Upper lobe of left lung (tissue), 6 donors: ENCODE measurements at regions not wholly inside any gene's neighbourhood (a gene's known extent, or its start where the extent isn't known, plus 50 kb on each side); places are given as distances from the start of the nearest gene placed in this dataset.

Source experiments
- ATAC-seq, 2 donors: fragments of 200-7000 bp; cut with Tn5 transposase; one replicate each; pipeline ENCODE4 v1.9.1; 2022; ENCODE audit warnings: mild to moderate bottlenecking in 2 of 2, moderate library complexity in 2 of 2; ENCODE audit not compliant: low FRiP score in 2 of 2
- DNase-seq, 2 donors: peaks; one replicate each; pipeline ENCODE4 v3.0.0-alpha.2; 2019 to 2020
- H3K27ac ChIP-seq, 4 donors: fragments of 200-600 bp; sonication (generic); one replicate each; pipeline ENCODE4 v1.5.1; 2016 to 2019
- H3K27me3 ChIP-seq, 4 donors: fragments of 200-600 bp; sonication (generic); one replicate each; pipeline ENCODE4 v1.5.1; 2017 to 2019
- H3K36me3 ChIP-seq, 4 donors: fragments of 200-600 bp; sonication (generic); one replicate each; pipeline ENCODE4 v1.5.1; 2016 to 2019
- H3K4me1 ChIP-seq, 4 donors: fragments of 200-600 bp; sonication (generic); one replicate each; pipeline ENCODE4 v1.5.1; 2018 to 2019
- H3K4me3 ChIP-seq, 4 donors: fragments of 200-600 bp; sonication (generic); one replicate each; pipeline ENCODE4 v1.5.1; 2017 to 2019; ENCODE audit warnings: mild to moderate bottlenecking in 2 of 4, moderate library complexity in 1 of 4
- H3K9me3 ChIP-seq, 4 donors: fragments of 200-600 bp; sonication (generic); one replicate each; pipeline ENCODE4 v1.5.1; 2018 to 2019
- EP300 ChIP-seq, 4 donors: sonication (generic); formaldehyde crosslinking; IDR thresholded peaks; one replicate each; pipeline ENCODE4 v1.5.1; 2017; ENCODE audit warnings: antibody characterized with exemption in 4 of 4, control low read depth in 2 of 4
- POLR2A ChIP-seq, 4 donors: fragments of 450-650 bp; IDR thresholded peaks; one replicate each; pipeline ENCODE4 v1.5.1; 2016 to 2017; ENCODE audit warnings: antibody characterized with exemption in 4 of 4, mild to moderate bottlenecking in 2 of 4
- POLR2AphosphoS5 ChIP-seq, 2 donors: sonication (generic); formaldehyde crosslinking; IDR thresholded peaks; one replicate each; pipeline ENCODE4 v1.5.1; 2017; ENCODE audit warnings: antibody characterized with exemption in 2 of 2
- WGBS, 2 donors: methylation state at CpG; one replicate each; pipeline ENCODE4 v1.1.5; 2017 to 2018; 5-methylcytosine and 5-hydroxymethylcytosine counted together
- TF ChIP-seq, protein P1 (sequence below), 6 experiments: fragments of 450-650 bp in 4 of 6; fragments of 200-600 bp in 2 of 6; sonication (generic) in 2 of 6; IDR thresholded peaks; one replicate each; pipeline ENCODE4 v1.5.1; 2016 to 2019; ENCODE audit warnings: antibody characterized with exemption in 6 of 6
- donor health status: DM: no; HTN: no; CAD: no; lungs with moderate emphysema.
- donor health status: DM: no; HTN: yes; CAD: no; lungs with severe emphysema.

DNA sequence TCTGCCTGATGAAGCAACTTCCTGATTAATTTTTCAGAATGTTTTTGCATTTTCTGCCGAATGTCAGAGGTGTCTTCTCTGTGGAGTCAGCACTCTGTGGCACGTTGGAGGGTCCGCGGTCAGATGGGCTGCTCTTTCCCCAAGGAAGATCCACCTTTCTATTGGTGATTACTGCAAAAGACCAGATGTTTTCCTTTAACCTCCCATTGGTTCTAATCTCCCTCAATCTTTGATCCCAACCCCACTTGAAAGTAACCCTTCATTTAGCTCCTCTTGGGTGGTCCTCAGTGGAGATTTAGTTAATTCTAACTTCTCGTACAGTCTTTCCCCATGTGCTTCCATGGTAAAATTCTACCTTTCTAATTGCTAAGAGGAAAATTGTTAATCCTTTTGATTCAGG is 397.7 kb upstream of the DDHD1 start:
- H3K36me3 ChIP-seq = no peaks in the 10 kb centered on the region
- DNase-seq (no peak), ATAC-seq (no peak)
- H3K27me3 ChIP-seq = no peaks in the 10 kb centered on the region
- no peak overlapping the region for H3K4me3 ChIP-seq
- H3K4me1 ChIP-seq = no peaks in the 10 kb centered on the region
- H3K9me3 ChIP-seq = no peaks in the 10 kb centered on the region
- 77 to 93% methylated on average over 5 of the region's 5 CpGs for WGBS, 2 donors
- TF ChIP-seq, protein P1, sequence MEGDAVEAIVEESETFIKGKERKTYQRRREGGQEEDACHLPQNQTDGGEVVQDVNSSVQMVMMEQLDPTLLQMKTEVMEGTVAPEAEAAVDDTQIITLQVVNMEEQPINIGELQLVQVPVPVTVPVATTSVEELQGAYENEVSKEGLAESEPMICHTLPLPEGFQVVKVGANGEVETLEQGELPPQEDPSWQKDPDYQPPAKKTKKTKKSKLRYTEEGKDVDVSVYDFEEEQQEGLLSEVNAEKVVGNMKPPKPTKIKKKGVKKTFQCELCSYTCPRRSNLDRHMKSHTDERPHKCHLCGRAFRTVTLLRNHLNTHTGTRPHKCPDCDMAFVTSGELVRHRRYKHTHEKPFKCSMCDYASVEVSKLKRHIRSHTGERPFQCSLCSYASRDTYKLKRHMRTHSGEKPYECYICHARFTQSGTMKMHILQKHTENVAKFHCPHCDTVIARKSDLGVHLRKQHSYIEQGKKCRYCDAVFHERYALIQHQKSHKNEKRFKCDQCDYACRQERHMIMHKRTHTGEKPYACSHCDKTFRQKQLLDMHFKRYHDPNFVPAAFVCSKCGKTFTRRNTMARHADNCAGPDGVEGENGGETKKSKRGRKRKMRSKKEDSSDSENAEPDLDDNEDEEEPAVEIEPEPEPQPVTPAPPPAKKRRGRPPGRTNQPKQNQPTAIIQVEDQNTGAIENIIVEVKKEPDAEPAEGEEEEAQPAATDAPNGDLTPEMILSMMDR (IDR thresholded peaks at IDR 0.05) = no peak
- no peak for TF ChIP-seq POLR2A (IDR thresholded peaks at IDR 0.05)
- TF ChIP-seq POLR2AphosphoS5 (IDR thresholded peaks at IDR 0.05) = no peak
- TF ChIP-seq EP300 (IDR thresholded peaks at IDR 0.05) = no peak
- no peak overlapping the region for H3K27ac ChIP-seq

- Histone ChIP-seq H3K27ac (no peak overlapping the region), H3K4me3 (no peak overlapping the region), H3K36me3 (no peaks in the 10 kb centered on the region), H3K4me1 (no peaks in the 10 kb centered on the region), H3K9me3 (no peaks in the 10 kb centered on the region), H3K27me3 (no peaks in the 10 kb centered on the region)
- no peak for ATAC-seq
- WGBS, 2 donors = 68 to 72% methylated on average over 8 of the region's 8 CpGs
- TF ChIP-seq POLR2A (IDR thresholded peaks at IDR 0.05) (no peak), EP300 (IDR thresholded peaks at IDR 0.05) (no peak), POLR2AphosphoS5 (IDR thresholded peaks at IDR 0.05) (no peak)
- TF ChIP-seq, protein P1 (IDR thresholded peaks at IDR 0.05) = no peak
- DNase-seq = no peak
Observed at GRCh38 chr14:53549956-53550355, 396.8 kb upstream of the DDHD1 start.

- Histone ChIP-seq H3K9me3 (no peaks in the 10 kb centered on the region), H3K4me3 (no peak overlapping the region), H3K36me3 (no peaks in the 10 kb centered on the region), H3K27me3 (no peaks in the 10 kb centered on the region), H3K27ac (no peak overlapping the region), H3K4me1 (peaks cover 0 to 8% (median 3%) of the 10 kb centered on the region in 4 donors)
- no peak for TF ChIP-seq POLR2A (IDR thresholded peaks at IDR 0.05)
- TF ChIP-seq, protein P1 (IDR thresholded peaks at IDR 0.05) = no peak
- no peak for TF ChIP-seq POLR2AphosphoS5 (IDR thresholded peaks at IDR 0.05)
- TF ChIP-seq EP300 (IDR thresholded peaks at IDR 0.05) = no peak
- DNase-seq = no peak
- 90 to 93% methylated on average over 1 of the region's 1 CpG for WGBS, 2 donors
- no peak for ATAC-seq
Observed at GRCh38 chr14:53547593-53547992, 394.5 kb upstream of the DDHD1 start.

DNA sequence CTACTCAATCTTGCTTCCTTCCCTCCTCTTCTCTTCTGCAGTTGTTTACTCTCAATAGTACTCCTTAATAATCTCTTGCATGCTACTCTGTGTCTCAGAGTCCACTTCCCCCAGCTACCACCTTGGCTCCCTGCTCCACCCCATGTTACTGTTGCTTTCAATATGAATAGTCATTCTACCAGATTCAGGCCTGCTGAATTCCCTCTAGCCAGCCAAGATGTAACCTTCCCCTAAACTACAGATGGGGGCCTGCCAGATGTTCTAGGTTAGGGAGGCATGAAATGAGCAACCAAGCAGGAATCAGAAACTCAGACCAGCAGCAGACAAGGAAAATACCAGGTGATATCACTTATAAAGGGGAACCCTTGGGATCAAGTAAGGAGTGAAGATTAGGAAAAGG is 392.1 kb upstream of the DDHD1 start:
- Histone ChIP-seq H3K27me3 (no peaks in the 10 kb centered on the region), H3K4me1 (peaks cover 0 to 11% (median 5%) of the 10 kb centered on the region in 4 donors), H3K36me3 (no peaks in the 10 kb centered on the region), H3K4me3 (no peak overlapping the region), H3K27ac (no peak overlapping the region), H3K9me3 (no peaks in the 10 kb centered on the region)
- DNase-seq = no peak
- TF ChIP-seq POLR2AphosphoS5 (IDR thresholded peaks at IDR 0.05) = no peak
- no peak for TF ChIP-seq POLR2A (IDR thresholded peaks at IDR 0.05)
- no peak for TF ChIP-seq EP300 (IDR thresholded peaks at IDR 0.05)
- TF ChIP-seq, protein P1 (IDR thresholded peaks at IDR 0.05) = no peak
- no peak for ATAC-seq

DNA sequence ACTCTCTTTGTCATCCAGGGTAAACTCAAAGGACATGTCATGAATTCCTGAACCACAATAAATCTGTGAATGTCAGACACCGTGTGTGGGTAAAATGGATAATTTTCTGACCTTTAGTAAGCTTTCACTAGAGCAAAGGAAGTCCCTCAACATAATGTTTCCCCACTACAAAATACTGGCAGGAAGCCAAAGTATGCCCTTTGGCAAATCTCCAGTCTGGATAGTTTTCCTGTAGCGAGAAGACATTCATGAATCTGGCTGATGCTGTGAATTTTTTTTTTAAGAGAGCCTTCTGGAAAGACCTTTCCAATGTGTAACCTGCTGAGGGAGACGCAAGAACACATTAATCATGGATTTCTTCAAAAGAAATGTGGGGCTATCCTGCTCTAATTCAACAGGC is 389.6 kb upstream of the DDHD1 start:
- Histone ChIP-seq H3K27me3 (no peaks in the 10 kb centered on the region), H3K36me3 (no peaks in the 10 kb centered on the region), H3K27ac (no peak overlapping the region), H3K9me3 (no peaks in the 10 kb centered on the region), H3K4me3 (no peak overlapping the region), H3K4me1 (peaks cover 4 to 26% (median 15%) of the 10 kb centered on the region in 4 donors)
- WGBS, 2 donors = 23 to 24% methylated on average over 3 of the region's 3 CpGs
- no peak for DNase-seq
- TF ChIP-seq EP300 (IDR thresholded peaks at IDR 0.05) (no peak), POLR2AphosphoS5 (IDR thresholded peaks at IDR 0.05) (no peak), POLR2A (IDR thresholded peaks at IDR 0.05) (no peak)
- TF ChIP-seq, protein P1 (IDR thresholded peaks at IDR 0.05) = no peak
- ATAC-seq = no peak
